ENCODE measurements at regions not wholly inside any gene's neighbourhood (a gene's known extent, or its start where the extent isn't known, plus 50 kb on each side); places are given as distances from the start of the nearest gene placed in this dataset.
"Not testable (repeated sequence)": the region's sequence is repeated elsewhere in the genome, so short reads cannot be mapped to it uniquely, and the experiment has no call there.

DNA sequence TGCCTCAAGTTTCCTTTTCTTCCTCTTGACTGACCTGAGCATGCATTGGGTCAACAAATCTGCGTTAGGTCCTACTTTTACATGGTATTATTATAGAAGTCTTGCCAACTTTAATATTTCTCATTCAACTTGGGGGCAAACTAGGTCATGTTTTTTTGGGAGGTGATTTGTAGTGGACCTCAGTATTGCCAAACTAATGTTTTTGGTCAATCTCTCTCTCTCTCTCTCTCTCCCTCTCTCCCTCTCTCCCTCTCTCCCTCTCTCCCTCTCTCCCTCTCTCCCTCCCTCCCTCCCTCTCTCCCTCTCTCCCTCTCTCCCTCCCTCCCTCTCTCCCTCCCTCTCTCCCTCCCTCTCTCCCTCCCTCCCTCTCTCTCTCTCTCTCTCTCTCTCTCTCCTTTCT lies 848.9 kb downstream of the MCTP2 start:
- not testable (repeated sequence) for TF ChIP-seq POLR2A (IDR thresholded peaks at IDR 0.05; ENCODE audit: low read depth, low read length); TAF1 (IDR thresholded peaks at IDR 0.05; ENCODE audit: low read depth, low read length); POLR2AphosphoS5 (IDR thresholded peaks at IDR 0.05; ENCODE audit: low read depth, low read length); PAX5 (IDR thresholded peaks at IDR 0.05; ENCODE audit: insufficient read depth, low read length, severe bottlenecking); SPI1 (IDR thresholded peaks at IDR 0.05; ENCODE audit: low read depth, low read length); POU2F2 (IDR thresholded peaks at IDR 0.05; ENCODE audit: low read depth, low read length)

All from GM12891 (cell line).